ENCODE measurements at regions not wholly inside any gene's neighbourhood (a gene's known extent, or its start where the extent isn't known, plus 50 kb on each side); places are given as distances from the start of the nearest gene placed in this dataset.

DNA sequence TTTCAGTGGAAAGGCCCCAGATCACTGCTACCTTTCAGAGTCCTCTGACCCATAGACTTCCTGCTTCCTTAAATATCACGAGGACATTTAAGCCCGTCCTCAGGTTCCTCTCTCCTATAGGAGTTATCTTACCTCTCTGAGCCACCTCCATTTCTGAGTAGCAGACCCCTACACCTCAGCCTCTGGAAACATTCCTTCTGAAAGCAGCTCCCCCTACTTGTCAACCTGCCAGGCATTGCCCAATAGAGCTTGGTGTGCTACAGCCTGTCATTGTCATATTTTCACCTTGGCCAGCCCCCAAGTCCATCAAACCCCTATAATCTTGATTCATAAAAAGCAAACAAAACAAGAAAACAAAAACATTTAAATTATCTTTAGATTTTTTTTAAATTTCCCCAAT lies 717.9 kb upstream of the SLC8A1 start:
- intact Hi-C loops (cut with micrococcal nuclease), result no loop called here
- Histone ChIP-seq H3K27ac (replicated peaks) (no peak overlapping the region), H3K4me1 (no peaks in the 10 kb centered on the region), H3K27me3 (ENCODE audit: low read depth) (no peaks in the 10 kb centered on the region), H3K4me3 (no peak overlapping the region), H3K36me3 (no peaks in the 10 kb centered on the region), H3K9me3 (replicated peaks) (no peaks in the 10 kb centered on the region)
- DNase-seq, result no peak
- TF ChIP-seq, protein P1, sequence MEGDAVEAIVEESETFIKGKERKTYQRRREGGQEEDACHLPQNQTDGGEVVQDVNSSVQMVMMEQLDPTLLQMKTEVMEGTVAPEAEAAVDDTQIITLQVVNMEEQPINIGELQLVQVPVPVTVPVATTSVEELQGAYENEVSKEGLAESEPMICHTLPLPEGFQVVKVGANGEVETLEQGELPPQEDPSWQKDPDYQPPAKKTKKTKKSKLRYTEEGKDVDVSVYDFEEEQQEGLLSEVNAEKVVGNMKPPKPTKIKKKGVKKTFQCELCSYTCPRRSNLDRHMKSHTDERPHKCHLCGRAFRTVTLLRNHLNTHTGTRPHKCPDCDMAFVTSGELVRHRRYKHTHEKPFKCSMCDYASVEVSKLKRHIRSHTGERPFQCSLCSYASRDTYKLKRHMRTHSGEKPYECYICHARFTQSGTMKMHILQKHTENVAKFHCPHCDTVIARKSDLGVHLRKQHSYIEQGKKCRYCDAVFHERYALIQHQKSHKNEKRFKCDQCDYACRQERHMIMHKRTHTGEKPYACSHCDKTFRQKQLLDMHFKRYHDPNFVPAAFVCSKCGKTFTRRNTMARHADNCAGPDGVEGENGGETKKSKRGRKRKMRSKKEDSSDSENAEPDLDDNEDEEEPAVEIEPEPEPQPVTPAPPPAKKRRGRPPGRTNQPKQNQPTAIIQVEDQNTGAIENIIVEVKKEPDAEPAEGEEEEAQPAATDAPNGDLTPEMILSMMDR (IDR thresholded peaks at IDR 0.05; ENCODE audit: borderline replicate concordance), result no peak

DNA sequence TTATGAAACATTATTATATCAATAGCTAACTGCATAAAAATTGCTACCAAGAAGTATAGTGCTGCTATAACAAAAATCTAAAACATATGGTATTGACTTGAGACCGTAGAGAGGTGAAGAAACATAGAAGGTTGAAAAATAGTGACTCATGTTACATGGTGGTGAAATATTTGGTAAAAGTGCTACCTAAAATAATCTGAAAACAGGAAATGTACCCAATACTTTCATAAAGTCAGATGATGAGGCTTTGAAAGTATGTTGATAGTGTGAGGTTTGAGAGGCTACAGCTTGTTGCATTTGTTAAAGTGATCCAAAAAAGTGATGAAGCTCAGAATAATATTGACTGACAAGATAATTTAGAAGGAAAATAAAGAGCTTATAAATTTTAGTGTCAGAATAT lies 718.7 kb upstream of the SLC8A1 start:
- Histone ChIP-seq H3K9me3 (replicated peaks) (no peaks in the 10 kb centered on the region), H3K27me3 (ENCODE audit: low read depth) (no peaks in the 10 kb centered on the region), H3K4me3 (no peak overlapping the region), H3K36me3 (no peaks in the 10 kb centered on the region), H3K27ac (replicated peaks) (no peak overlapping the region), H3K4me1 (no peaks in the 10 kb centered on the region)
- intact Hi-C loops (cut with micrococcal nuclease), result no loop called here
- TF ChIP-seq, protein P1 (IDR thresholded peaks at IDR 0.05; ENCODE audit: borderline replicate concordance), result no peak
- no peak for DNase-seq

DNA sequence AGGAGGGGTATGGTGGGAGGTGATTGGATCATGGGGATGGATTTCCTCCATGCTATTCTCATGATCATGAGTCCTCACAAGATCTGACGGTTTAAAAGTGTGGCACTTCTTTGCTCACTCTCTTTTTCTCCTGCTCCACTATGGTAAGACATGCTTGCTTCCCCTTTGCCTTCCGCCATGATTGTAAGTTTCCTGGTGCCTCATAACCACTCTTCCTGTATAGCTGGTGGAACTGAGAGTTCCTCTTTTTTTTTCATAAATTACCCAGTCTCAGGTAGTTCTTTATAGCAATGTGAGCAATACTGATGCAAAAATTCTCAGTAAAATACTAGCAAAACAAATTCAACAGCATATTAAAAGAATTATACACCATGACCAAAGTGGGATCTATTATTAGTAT lies 728.5 kb upstream of the SLC8A1 start:
- intact Hi-C loops (cut with micrococcal nuclease), result no loop called here
- Histone ChIP-seq H3K36me3 (no peaks in the 10 kb centered on the region), H3K4me3 (no peak overlapping the region), H3K4me1 (no peaks in the 10 kb centered on the region), H3K27ac (replicated peaks) (no peak overlapping the region), H3K27me3 (ENCODE audit: low read depth) (no peaks in the 10 kb centered on the region), H3K9me3 (replicated peaks) (peaks cover 11% of the 10 kb centered on the region)
- TF ChIP-seq, protein P1 (IDR thresholded peaks at IDR 0.05; ENCODE audit: borderline replicate concordance), result no peak
- DNase-seq, result no peak

DNA sequence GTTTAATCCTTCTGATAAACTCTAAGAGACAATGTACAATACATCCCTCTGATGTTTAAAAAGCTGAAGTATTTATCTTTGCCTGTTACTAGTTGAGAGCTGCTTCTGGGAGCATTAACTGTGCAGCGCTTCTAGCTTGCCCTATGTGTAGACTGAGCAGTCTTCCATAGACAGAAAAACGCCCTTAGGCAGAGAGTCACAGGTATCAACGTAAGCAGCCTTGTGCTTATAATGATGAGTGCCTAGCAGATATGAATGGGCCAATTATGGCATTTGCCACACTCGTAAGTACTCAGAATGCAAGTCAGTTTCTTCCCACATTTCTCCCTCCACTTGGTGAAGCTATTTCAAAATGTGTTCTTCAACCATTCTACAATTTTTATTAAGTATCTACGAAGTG lies 731.1 kb upstream of the SLC8A1 start:
- Histone ChIP-seq H3K27ac (replicated peaks) (no peak overlapping the region), H3K4me1 (no peaks in the 10 kb centered on the region), H3K36me3 (no peaks in the 10 kb centered on the region), H3K9me3 (replicated peaks) (peaks cover 8% of the 10 kb centered on the region), H3K4me3 (no peak overlapping the region), H3K27me3 (ENCODE audit: low read depth) (no peaks in the 10 kb centered on the region)
- intact Hi-C loops (cut with micrococcal nuclease), result no loop called here
- DNase-seq, result no peak
- TF ChIP-seq, protein P1 (IDR thresholded peaks at IDR 0.05; ENCODE audit: borderline replicate concordance), result no peak

DNA sequence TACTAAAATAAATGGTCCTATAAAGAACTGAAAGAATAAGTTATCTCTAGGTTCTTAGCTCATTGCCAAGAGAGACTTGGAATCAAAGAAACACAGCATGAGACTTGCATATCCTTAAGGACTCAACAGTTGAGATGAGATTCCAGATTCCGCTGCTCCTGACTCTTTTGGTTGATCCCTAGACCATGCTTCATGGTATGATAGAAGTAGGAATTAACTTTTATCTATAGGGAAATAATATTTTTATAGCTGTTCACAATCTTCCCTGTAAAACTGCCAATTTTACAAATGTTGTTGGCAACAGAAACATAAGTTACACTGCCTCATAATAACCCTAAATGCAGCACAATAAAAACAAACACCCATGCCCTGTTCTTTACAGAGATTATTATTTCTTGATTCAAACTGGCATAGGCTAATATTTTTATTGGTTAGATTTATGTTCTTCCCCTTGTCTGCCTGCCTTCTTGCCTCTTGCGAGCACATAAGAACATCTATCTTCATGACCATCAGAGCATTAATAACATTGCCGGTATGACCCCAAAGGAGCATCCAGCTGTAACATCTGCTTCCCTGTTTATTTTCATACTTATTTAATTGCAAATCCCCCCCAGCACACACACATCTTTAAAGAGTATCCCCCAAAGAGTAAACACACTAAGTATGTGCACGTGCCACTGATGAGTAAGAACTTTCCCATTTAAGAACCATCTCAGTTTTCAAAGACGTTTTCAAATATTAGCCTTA lies 735.7 kb upstream of the SLC8A1 start:
- Histone ChIP-seq H3K9me3 (replicated peaks) (no peaks in the 10 kb centered on the region), H3K27ac (replicated peaks) (no peak overlapping the region), H3K4me3 (no peak overlapping the region), H3K27me3 (ENCODE audit: low read depth) (no peaks in the 10 kb centered on the region), H3K4me1 (no peaks in the 10 kb centered on the region), H3K36me3 (no peaks in the 10 kb centered on the region)
- DNase-seq, result no peak
- intact Hi-C loops (cut with micrococcal nuclease), result no loop called here
- TF ChIP-seq, protein P1 (IDR thresholded peaks at IDR 0.05; ENCODE audit: borderline replicate concordance), result no peak

All from left ventricle myocardium inferior (tissue), 1 donor.